Progenitor cell of endocrine pancreas (in vitro differentiated cells): ENCODE measurements at regions not wholly inside any gene's neighbourhood (a gene's known extent, or its start where the extent isn't known, plus 50 kb on each side); places are given as distances from the start of the nearest gene placed in this dataset.

Experiments
- DNase-seq: peaks from one replicate; pipeline ENCODE4 v3.0.0; 2021; ENCODE audit warnings: low spot score; ENCODE audit not compliant: unreplicated experiment
- H3K27ac Mint-ChIP-seq: 2 replicates; pipeline ENCODE4 v1.8.0; 2021; ENCODE audit warnings: mild to moderate bottlenecking, moderate library complexity, mixed read lengths
- H3K27me3 Mint-ChIP-seq: 2 replicates; pipeline ENCODE4 v1.8.0; 2021; ENCODE audit warnings: mixed read lengths
- H3K36me3 Mint-ChIP-seq: 2 replicates; pipeline ENCODE4 v1.8.0; 2022; ENCODE audit warnings: mixed read lengths; ENCODE audit not compliant: insufficient read depth
- H3K4me1 Mint-ChIP-seq: 2 replicates; pipeline ENCODE4 v1.8.0; 2021; ENCODE audit warnings: low read depth, mixed read lengths
- H3K4me3 Mint-ChIP-seq: 2 replicates; pipeline ENCODE4 v1.8.0; 2021; ENCODE audit warnings: low read depth, mild to moderate bottlenecking, moderate library complexity, mixed read lengths
- H3K9me3 Mint-ChIP-seq: 2 replicates; pipeline ENCODE4 v1.8.0; 2021; ENCODE audit warnings: low read depth, mixed read lengths
- CTCF ChIP-seq: fragments of 200-600 bp; sonication (generic); IDR thresholded peaks from one replicate; pipeline ENCODE4 v1.5.0; 2021; ENCODE audit warnings: antibody characterized with exemption, mild to moderate bottlenecking; ENCODE audit not compliant: unreplicated experiment

GRCh38 chr2:116319001-116319400 lies 1495.5 kb upstream of the DDX18 start:
- Mint-ChIP-seq H3K36me3 (no peaks in the 10 kb centered on the region), H3K27me3 (peaks cover 9% of the 10 kb centered on the region), H3K4me3 (no peak overlapping the region), H3K4me1 (peaks cover 11% of the 10 kb centered on the region), H3K9me3 (no peaks in the 10 kb centered on the region), H3K27ac (no peak overlapping the region)
- no peak for DNase-seq
- TF ChIP-seq CTCF: no peak

DNA sequence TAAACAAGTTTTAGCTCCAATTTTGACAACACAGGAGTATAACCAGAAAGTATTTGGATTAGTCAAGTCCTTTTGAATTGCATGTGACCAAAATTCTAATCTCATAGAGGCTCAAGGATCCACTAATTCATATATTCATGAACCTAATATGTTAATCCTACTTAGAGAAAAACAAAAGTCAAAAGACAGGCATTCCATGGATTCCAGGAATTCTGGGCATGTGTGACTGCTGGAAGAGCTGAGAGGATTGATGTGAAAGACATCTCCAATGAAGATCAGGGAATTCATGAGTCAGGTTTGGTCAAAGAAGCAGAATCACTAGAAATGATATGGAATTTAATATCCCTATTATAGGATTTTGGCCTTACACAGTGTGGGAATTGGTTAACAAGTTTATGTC lies 1494.6 kb upstream of the DDX18 start:
- no peaks in the 10 kb centered on the region for H3K36me3 Mint-ChIP-seq
- no peak overlapping the region for H3K27ac Mint-ChIP-seq
- H3K9me3 Mint-ChIP-seq: no peaks in the 10 kb centered on the region
- H3K4me1 Mint-ChIP-seq: peaks cover 11% of the 10 kb centered on the region
- no peak overlapping the region for H3K4me3 Mint-ChIP-seq
- TF ChIP-seq CTCF: no peak
- H3K27me3 Mint-ChIP-seq: peaks cover 9% of the 10 kb centered on the region
- DNase-seq: no peak

DNA sequence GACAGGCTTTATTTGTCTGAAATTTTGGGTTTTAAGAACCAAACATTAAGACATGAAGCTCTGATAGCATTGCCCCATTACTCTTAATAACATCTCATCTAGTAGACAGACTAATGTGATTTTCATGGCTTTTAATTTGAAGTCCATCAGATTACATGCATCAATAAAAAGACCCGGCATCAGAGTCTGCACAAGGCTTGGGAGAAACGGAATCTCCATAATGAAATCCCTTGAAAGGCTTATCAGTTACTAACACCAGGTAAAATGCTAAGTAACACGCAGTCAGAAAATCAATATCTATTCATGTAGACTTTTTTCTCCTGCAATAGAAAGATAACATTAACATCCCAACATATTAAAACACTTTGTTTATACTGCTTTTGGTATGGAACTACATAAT lies 1485.2 kb upstream of the DDX18 start:
- Mint-ChIP-seq H3K27ac (no peak overlapping the region), H3K36me3 (peaks cover 4% of the 10 kb centered on the region), H3K9me3 (peaks cover 20% of the 10 kb centered on the region), H3K4me3 (no peak overlapping the region), H3K4me1 (peaks cover 13% of the 10 kb centered on the region), H3K27me3 (peaks cover 12% of the 10 kb centered on the region)
- DNase-seq: no peak
- no peak for TF ChIP-seq CTCF

DNA sequence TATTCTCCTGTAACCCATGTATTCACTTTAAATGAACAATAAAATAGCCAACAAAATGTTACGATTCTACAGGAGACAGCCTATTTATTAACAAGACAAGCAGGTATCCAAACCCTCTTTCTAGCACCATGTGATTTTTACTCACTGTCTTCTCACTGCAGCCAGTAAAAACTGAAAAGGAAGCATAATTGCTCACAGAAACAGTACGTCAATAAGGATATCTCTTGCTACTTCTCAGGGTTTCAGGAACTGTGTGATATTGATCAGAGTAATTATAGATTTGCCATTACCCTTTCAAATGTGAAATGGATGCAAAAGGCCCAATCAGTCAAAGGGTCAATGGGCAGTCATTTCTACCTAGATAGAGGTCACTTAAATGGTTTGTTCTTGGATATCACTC lies 1473.8 kb upstream of the DDX18 start:
- Mint-ChIP-seq H3K27me3 (no peaks in the 10 kb centered on the region), H3K27ac (peak overlapping the region; percentile 38), H3K4me1 (peaks cover 21% of the 10 kb centered on the region), H3K4me3 (peak overlapping the region; percentile 5), H3K36me3 (peaks cover 4% of the 10 kb centered on the region), H3K9me3 (peaks cover 13% of the 10 kb centered on the region)
- TF ChIP-seq CTCF: no peak
- no peak for DNase-seq

- Mint-ChIP-seq H3K27ac (no peak overlapping the region), H3K4me3 (no peak overlapping the region), H3K36me3 (peaks cover 2% of the 10 kb centered on the region), H3K4me1 (no peaks in the 10 kb centered on the region), H3K9me3 (peaks cover 16% of the 10 kb centered on the region), H3K27me3 (no peaks in the 10 kb centered on the region)
- no peak for DNase-seq
- TF ChIP-seq CTCF: no peak
These were observed 1448.3 kb upstream of the DDX18 start for GRCh38 chr2:116366212-116366611.

DNA sequence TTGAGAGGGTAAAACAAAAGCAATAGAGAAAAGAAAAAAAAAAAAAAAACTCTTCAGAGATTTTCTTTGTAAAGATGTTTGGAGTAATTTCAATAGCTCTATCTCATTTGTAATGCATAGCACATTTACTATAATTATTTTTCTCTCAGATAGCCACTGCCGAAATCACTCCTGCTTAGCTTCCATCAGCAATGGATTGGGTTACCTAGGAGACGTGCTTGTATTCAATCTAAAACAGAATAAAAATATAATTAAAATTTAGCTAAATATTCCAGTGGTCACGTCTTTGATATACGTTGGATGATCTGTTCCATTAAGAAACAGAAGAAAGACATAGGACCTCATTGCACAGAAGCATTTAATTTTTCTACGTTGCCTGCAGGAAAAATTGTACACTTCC lies 1435.7 kb upstream of the DDX18 start:
- H3K9me3 Mint-ChIP-seq: peaks cover 8% of the 10 kb centered on the region
- no peak for TF ChIP-seq CTCF
- no peaks in the 10 kb centered on the region for H3K4me1 Mint-ChIP-seq
- H3K27ac Mint-ChIP-seq: no peak overlapping the region
- no peak for DNase-seq
- no peaks in the 10 kb centered on the region for H3K36me3 Mint-ChIP-seq
- no peaks in the 10 kb centered on the region for H3K27me3 Mint-ChIP-seq
- no peak overlapping the region for H3K4me3 Mint-ChIP-seq
